Body of pancreas (tissue), 4 donors: ENCODE measurements at regions not wholly inside any gene's neighbourhood (a gene's known extent, or its start where the extent isn't known, plus 50 kb on each side); places are given as distances from the start of the nearest gene placed in this dataset.

Source experiments
- CTCF ChIP-seq, 7 experiments: fragments of 450-650 bp in 4 of 7; fragments of 200-600 bp in 3 of 7; sonication (generic) in 3 of 7; IDR thresholded peaks; one replicate each; pipeline ENCODE4 v1.5.1; 2016 to 2019; ENCODE audit warnings: antibody characterized with exemption in 7 of 7
- POLR2A ChIP-seq, 3 donors: fragments of 450-650 bp; IDR thresholded peaks; one replicate each; pipeline ENCODE4 v1.6.1; 2016; ENCODE audit warnings: antibody characterized with exemption in 3 of 3, mild to moderate bottlenecking in 2 of 3

- TF ChIP-seq CTCF (IDR thresholded peaks at IDR 0.05), result no peak
- TF ChIP-seq POLR2A (IDR thresholded peaks at IDR 0.05), result no peak
Observed at GRCh38 chr6:43932259-43933147, 162.5 kb downstream of the VEGFA start.
